AG04449 (cell line): ENCODE measurements at regions not wholly inside any gene's neighbourhood (a gene's known extent, or its start where the extent isn't known, plus 50 kb on each side); places are given as distances from the start of the nearest gene placed in this dataset.

ENCODE experiments used
- CTCF ChIA-PET: fragments of 350-600 bp; formaldehyde crosslinking; extraction: SDS; loops from one replicate; lab custom pipeline; 2021; ENCODE audit warnings: antibody characterized with exemption; lab: Yijun Ruan, JAX
- POLR2A ChIA-PET: fragments of 400-600, 350-600 bp; formaldehyde crosslinking; extraction: SDS; loops from one replicate; lab custom pipeline; 2020; ENCODE audit warnings: antibody characterized with exemption, inconsistent platforms; lab: Yijun Ruan, JAX
- DNase-seq: peaks from one replicate; pipeline ENCODE4 v3.0.0-alpha.2; 2010; ENCODE audit warnings: low read depth, low spot score
- H3K4me3 ChIP-seq: 2 replicates; pipeline ENCODE4 v1.5.1; 2011; ENCODE audit warnings: low read depth, mild to moderate bottlenecking, control low read depth, low read length
- TF ChIP-seq, protein P1 (sequence below): IDR thresholded peaks from one replicate; pipeline ENCODE4 v1.5.1; 2011; ENCODE audit warnings: mild to moderate bottlenecking, moderate library complexity, low read length, control low read depth, inconsistent platforms; ENCODE audit not compliant: insufficient read depth; ENCODE audit errors: missing control alignments

DNA sequence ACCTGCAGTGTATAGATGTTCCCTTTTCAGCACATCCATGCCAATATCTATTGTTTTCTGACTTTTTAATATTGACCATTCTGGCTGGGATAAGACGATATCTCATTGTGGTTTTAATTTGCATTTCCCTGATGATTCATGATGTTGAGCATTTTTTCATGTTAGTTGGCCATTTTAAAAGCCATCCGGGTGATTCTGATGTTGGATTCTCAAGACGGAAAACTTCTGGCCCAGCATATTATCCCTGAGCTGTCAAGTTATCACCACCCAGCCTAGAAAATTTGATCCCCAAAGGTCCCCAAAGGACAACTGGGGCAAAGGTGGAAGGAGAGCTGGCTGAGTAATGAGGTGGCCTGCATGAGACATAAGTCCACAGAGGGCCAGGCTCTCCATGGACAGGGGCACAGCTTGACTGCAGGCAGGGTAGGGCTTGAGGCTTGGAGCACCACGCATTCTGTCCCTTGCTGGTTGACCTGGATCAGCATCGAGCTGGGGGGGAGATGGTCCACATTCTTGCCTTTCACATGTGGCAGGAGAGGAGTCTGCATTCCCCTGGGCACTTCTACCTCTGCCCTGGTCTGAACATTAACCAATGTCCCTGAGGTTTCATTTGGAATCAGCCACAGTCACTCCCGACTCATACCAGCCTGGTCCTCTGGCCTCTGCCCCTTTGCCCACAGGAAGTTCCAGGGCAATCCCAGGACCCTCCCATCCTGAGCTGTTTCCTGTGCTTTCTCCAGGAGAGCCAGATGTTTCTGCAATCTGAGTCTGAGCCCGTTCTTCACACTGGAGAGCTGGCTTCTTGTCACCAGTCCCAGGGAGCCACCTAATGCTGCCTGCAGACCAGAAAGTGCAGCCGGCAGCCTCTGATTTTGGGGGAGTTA is 69.2 kb downstream of the ISG20 start:
- TF ChIP-seq, protein P1, sequence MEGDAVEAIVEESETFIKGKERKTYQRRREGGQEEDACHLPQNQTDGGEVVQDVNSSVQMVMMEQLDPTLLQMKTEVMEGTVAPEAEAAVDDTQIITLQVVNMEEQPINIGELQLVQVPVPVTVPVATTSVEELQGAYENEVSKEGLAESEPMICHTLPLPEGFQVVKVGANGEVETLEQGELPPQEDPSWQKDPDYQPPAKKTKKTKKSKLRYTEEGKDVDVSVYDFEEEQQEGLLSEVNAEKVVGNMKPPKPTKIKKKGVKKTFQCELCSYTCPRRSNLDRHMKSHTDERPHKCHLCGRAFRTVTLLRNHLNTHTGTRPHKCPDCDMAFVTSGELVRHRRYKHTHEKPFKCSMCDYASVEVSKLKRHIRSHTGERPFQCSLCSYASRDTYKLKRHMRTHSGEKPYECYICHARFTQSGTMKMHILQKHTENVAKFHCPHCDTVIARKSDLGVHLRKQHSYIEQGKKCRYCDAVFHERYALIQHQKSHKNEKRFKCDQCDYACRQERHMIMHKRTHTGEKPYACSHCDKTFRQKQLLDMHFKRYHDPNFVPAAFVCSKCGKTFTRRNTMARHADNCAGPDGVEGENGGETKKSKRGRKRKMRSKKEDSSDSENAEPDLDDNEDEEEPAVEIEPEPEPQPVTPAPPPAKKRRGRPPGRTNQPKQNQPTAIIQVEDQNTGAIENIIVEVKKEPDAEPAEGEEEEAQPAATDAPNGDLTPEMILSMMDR, result no peak
- CTCF ChIA-PET, result interaction anchor here (1.0 to 1.9 kb wide), 3 partner anchors 10 to 51 kb away, joined by 3 to 4 read pairs (median 3); no protein-coding TSS in a partner anchor
- no peak overlapping the region for H3K4me3 ChIP-seq
- POLR2A ChIA-PET, result interaction anchor here (0.6 kb wide), 1 partner anchor 167 kb away, joined by 4 read pairs; no protein-coding TSS in a partner anchor
- no peak for DNase-seq

DNA sequence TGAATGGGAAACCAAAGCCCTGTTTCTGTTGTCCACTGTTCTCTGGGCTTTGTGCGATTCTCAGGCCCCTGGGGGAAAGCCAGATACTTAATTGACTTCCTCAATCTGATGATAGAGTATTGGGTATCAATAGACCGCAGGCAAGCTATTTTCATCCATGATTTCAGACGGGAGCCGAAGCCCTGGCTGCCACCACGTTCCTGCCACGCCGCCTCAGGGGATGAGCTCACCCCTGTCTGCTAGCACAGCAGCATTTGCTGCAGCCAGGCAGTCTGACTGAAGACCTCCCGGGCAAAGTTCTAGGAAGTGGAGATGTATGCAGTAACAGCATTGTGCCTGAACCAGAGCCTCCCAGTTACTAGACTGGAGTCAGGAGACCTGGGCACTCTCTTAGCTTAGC is 69.8 kb downstream of the ISG20 start:
- ChIA-PET POLR2A (interaction anchor here (0.6 kb wide), 1 partner anchor 166 kb away, joined by 4 read pairs; no protein-coding TSS in a partner anchor), CTCF (interaction anchor here (1.0 to 1.9 kb wide), 3 partner anchors 10 to 52 kb away, joined by 3 to 4 read pairs (median 3); no protein-coding TSS in a partner anchor)
- TF ChIP-seq, protein P1, result no peak
- H3K4me3 ChIP-seq, result no peak overlapping the region
- DNase-seq, result no peak

DNA sequence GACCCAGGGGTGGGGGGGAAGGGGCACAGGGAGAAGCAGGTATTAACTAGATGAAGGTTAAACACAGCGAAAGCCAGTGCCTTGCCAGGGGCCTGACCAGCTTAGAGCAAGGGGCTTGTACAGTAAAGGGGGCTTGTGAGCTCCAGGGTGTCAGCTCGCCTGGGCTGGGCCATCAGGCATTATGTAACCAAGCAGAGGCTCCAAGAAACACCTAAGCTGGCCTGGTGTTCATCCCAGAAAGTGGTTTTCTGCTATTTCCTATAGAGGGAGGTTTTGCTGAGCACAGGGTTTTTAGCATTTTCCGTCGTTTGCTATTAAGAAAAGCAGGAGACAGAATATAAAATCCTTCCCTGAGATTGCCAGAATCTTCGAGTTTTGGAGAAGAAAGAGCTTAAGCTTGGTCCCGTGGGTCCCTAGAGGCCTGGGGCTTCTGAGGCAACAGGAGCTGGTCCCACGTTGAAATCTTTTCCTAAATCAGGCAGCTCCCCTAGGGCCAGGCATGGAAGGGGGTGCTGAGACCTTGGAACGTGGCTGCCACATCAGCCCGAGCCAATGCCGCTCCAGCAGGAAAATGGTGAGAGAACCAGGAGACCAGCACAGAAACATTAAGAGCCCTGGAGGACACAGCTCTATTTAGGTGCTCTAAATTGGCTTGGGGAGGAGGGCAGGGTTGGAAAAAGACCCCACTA is 71.4 kb downstream of the ISG20 start:
- ChIA-PET CTCF (interaction anchor here (1.9 kb wide), 1 partner anchor 12 kb away, joined by 4 read pairs; no protein-coding TSS in a partner anchor), POLR2A (no interaction called here)
- TF ChIP-seq, protein P1, result no peak
- H3K4me3 ChIP-seq, result no peak overlapping the region
- no peak for DNase-seq

DNA sequence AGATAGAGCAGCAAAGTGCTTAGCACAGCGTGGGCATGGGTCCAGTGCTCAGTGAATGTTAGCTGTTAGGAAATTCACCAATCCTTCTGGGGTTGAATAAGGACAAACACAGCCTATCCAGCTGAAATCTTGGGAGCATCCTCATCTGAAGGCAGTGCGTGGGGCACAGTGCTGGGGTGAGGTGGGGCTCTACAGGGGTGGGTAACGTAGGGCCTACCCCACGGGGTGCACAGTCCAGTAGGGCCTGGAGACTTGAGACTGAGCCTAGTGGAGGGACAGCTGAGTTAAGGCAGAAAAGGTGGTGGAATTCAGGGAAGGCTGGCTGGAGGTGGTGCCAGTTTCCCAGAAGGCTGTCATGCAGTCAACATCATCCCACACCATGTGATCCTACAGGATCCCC is 73.0 kb downstream of the ISG20 start:
- TF ChIP-seq, protein P1, result no peak
- CTCF ChIA-PET, result interaction anchor here (1.2 kb wide), 1 partner anchor 10 kb away, joined by 3 read pairs; no protein-coding TSS in a partner anchor
- no peak overlapping the region for H3K4me3 ChIP-seq
- POLR2A ChIA-PET, result no interaction called here
- DNase-seq, result no peak

DNA sequence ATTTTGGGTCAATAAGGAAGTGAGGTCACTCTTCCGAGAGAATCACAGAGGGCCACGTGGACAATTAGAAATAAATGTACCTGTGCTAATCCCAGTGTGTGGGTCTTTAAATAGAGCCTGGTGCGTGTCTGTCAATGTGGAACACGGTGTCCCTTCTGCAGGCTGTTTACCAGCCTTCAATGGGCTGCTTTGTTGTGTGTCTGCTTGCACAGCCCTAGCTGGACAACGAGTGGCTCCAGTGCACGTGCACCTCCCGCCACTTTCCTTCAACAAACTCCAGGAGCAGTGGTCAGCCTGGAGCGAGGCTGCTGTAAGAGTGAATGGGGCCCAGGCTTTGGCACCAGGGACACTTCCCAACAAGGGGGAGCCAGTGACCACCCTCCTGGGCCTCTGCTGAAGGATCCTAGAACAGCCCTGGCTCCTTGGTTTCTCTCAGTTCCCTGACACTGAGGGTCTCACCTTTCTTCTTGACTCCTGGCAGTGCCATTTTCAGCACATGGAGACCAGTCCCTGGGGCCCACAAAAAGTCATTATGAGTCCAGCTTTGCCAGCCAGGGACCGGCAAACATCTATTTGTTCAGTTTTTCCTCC is 76.1 kb downstream of the ISG20 start:
- ChIA-PET POLR2A (no interaction called here), CTCF (no interaction called here)
- TF ChIP-seq, protein P1, result no peak
- DNase-seq, result no peak
- H3K4me3 ChIP-seq, result no peak overlapping the region
